Mucosa of gallbladder (tissue), 1 donor: ENCODE measurements at regions not wholly inside any gene's neighbourhood (a gene's known extent, or its start where the extent isn't known, plus 50 kb on each side); places are given as distances from the start of the nearest gene placed in this dataset.
"Not testable (repeated sequence)": the region's sequence is repeated elsewhere in the genome, so short reads cannot be mapped to it uniquely, and the experiment has no call there.

Source experiments
- DNase-seq: peaks from one replicate; pipeline ENCODE4 v3.0.0-alpha.2; 2020; ENCODE audit warnings: low spot score
- donor health status: DM: no; HTN: no; CAD: no.

DNA sequence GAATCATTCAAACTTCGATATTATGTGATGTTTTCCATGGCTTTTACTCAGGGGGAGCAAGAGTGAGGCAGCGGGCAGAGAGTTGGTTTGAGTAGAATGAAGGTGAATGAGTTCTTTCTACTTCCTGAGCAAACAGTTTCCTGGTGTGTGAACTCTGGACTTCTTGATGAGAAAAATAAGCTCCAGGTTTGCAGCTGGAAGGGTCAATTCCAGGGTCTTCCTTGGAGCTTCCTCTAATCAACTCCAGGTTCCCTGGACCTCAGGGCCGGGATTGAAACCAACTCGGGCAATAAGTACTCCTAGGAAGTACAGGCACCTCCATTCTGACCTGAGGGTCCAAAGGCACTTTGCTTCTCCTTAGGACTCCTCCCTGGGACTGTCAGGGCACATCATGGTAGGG, 243.6 kb upstream of the ONECUT1 start:
- no peak for DNase-seq

DNA sequence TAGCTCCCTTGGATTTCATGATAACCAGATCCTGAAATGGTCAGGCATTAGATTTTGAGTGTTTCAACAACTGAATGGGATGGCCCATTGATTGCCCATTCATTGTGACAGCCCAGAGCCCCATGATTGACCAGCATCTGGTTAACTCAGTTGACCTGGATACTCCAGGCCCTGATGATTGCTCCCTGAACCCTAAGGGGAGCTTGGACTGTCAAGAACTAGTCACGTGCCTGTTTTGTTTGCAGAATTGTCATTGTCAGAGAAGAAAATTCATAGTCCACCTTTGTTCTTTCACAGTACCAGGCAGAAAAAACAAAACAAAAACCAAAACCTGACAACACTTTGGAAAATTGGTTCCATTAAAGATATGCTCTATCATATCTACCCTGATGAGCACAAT, 241.3 kb upstream of the ONECUT1 start:
- no peak for DNase-seq

DNA sequence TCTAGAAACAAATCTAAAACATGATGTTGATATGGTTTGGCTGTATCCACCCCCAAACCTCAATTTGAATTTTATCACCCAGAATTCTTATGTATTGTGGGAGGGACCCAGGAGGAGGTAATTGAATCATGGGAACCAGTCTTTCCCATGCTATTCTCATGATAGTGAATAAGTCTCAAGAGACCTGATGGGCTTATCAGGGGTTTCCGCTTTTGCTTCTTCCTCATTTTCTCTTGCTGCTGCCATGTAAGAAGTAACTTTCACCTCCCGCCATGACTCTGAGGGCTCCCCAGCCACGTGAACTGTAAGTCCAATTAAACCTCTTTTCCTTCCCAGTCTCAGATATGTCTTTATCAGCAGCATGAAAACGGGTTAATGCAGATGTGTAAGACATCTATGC, 232.7 kb upstream of the ONECUT1 start:
- DNase-seq, result no peak

DNA sequence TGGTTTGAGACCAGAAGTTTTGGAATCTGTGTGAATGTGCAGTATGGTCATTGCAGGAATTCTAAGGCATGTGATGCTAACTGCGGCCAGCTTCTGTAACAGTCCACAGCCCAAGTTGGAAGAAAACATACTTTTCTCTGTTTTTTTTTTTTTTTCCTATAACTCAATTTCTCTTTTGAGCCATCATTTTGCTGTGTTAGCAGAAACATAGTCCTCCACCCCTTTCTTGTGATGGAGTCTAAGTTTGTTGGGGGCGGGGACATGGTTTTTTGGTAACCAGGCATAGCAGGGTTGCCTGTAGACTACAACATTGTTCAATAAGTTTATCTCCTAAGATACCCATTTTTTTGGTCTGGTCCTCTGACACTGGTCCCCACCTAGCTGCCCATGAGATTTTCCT, 223.2 kb upstream of the ONECUT1 start:
- DNase-seq, result no peak

DNA sequence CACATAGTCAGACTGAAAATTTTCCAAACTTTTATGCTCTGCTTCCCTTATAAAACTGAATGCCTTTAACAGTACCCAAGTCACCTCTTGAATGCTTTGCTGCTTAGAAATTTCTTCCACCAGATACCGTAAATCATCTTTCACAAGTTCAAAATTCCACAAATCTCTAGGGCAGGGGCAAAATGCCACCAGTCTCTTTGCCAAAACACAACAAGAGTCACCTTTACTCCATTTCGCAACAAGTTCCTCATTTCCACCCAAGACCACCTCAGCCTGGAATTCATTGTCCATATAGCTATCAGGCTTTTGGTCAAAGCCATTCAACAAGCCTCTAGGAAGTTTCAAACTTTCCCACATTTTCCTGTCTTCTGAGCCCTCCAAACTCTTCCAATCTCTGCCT, 221.6 kb upstream of the ONECUT1 start:
- DNase-seq, result not testable (repeated sequence)

DNA sequence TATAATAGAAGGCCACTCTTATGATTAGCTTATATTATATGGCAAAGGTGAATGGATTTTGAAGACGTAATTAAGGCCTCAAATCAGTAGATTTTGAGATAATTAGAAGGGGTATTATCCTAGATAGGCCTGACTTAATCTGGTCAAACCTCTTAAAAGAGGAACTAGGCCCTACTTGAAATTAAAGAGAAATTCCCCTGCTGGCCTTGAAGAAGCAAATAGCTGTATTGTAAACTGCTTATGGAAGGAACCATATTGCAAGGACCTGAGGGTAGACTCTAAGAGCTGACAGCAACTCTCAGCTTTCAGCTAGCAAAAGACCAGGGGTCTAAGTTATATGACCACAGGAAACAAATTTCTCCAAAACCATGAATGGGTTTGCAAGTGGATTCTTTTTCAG, 219.0 kb upstream of the ONECUT1 start:
- DNase-seq, result no peak

DNA sequence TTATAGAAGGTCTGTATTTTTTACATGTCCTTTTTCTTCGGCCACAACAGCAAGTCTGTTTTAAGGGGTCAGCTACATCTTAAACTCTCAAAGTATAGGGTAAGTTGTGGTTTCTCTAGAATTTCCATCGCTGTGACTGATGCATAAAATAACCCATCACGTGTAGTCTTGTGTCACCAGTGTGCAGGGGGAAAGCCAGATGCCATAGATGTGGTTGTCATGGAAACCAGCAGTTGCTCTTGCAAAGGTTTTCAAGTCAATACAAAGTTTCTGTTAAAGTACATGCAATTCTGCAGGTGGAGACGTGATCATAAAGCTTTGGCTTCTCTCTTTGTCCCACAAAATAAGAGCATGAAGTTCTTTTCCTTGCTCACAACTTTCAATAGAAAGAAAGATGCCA, 210.3 kb upstream of the ONECUT1 start:
- no peak for DNase-seq

DNA sequence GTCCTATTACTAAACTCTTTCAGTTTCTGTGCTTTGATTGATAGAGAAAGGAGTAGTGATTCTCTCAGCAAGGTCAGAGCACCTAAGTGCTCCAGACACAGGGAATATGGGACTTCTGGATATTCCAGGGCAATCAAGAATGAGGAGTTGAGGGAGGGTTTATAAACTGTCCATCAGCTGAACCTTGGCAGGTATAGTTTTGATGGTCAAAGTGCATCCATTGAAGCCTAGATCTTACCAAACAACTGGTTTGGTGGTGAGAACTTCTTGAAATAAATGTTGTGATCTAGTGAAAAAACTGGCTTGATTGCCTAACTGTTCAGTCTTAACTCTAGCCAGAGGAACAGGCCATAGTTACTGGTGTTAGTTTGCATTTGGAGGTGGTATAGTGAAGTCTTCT, 207.0 kb upstream of the ONECUT1 start:
- no peak for DNase-seq

DNA sequence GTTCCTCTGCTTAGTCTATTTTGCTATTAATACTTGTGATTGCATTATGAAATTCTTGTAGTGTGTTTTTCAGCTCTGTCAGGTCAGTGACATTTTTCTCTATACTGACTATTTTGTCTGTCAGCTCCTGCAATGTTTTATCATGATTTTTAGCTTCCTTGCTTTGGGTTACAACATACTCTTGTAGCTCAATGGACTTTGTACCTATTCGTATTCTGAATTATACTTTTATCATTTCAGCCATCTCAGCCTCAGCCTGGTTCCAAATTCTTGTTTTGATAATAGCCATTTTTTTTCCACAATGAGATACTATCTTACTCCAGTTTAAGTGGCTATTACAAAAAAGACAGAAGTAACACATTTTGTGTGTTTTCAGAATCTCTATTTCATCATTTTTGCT, 204.2 kb upstream of the ONECUT1 start:
- DNase-seq, result no peak

DNA sequence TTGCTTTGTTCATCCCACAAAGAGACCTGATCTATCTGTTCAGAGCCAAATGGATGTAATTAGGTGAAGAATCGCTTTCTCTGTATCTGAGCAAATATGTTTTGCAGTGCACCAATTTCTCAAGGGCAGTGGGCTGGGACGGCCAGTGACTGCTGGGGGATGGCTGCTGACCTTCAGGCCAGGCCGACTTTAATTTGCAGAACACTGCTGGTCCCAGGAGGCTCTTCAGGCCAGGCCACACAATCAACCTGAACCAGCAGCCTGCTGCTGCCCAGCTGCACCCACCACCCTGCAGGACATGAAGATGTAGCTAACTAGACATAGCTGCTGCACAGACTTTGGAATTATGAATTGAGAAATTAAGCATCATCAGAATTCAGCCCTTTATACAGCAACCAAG, 194.4 kb upstream of the ONECUT1 start:
- DNase-seq, result no peak

DNA sequence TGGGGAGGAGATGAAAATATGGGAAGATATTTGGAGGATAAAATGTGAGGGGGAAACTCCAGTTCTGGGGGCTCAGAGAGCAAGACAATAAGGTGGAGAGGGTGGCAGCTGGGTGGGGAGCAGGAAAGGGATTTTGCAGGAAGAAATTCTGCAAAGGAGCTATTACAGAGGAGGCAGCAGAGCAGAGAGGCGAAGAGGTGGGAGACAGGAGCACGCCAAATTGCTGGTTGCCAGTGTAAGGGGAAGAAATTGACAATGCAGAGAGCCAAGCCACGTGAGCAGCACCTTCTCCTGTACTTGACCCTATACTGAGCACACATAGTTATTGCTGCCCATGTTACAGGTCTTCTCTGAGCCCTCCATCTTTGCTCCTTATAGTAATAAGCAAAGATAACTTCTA, 190.3 kb upstream of the ONECUT1 start:
- DNase-seq, result no peak

DNA sequence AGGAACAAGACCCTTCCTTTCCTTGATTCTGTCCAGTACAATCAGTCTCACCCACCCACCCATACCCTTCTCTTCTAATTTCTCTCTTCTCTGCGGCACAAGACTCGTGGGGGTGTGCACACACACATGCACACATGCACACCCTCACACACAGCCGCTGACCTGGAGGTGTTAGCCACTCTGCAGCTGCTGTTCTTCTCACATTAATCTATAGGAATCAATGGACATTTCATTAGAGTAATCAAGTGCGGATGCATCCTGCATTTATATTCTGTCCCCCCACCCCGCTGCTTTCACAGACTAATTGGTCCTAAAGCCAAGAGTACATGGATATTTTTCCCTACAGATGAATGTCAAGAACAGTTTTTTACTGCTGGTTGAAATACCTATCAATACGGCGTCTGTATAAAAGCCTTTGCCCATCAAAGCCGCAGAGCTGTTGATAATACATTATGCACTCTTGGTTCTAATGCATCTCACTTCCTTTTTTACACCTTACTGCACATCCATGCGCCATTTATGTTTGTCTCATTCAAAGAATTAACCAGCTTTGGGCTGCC, 186.5 kb upstream of the ONECUT1 start:
- DNase-seq, result no peak

DNA sequence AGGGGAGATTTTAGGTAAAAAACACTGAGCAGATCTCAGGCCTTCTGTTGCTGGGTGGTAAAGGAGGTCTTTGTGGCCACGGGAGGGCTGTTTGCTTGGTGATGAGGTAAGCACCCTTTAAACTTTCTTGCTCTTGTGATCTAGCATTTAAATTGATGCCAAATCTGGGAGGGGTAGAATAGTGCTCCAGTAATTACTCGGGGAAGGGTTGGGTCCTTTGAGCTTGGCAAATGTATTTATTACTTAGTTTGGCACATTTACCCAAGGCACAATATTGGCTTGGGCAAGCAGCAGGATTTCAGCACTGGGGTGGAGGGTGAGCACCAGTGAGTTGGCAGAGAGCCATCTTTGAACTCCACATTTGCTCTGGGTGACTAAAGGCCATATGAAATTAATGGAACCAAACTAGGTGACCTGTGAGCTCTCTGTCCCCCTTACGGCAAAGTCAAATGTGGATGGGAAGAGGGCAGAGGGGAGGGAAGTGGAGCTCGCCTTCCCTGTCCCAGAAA, 185.9 kb upstream of the ONECUT1 start:
- DNase-seq, result no peak

DNA sequence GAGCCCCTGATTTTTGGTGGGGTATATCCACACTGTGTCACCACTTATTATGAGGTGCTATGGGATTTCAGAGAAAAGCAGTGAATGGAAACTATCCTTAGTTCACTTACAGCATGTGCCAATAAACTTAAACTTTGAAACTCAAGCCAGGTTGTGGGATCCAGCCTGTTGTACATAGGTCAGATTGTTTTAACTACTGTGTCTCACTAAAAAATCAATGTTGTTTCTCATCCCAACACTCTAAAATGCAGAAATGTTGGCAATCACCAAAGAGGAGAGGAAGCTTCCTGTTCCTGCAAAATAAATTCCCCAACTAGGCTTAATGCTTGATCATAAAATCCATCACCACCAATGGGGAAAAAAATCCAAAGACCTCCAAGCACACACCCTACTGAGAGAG, 173.7 kb upstream of the ONECUT1 start:
- no peak for DNase-seq

DNA sequence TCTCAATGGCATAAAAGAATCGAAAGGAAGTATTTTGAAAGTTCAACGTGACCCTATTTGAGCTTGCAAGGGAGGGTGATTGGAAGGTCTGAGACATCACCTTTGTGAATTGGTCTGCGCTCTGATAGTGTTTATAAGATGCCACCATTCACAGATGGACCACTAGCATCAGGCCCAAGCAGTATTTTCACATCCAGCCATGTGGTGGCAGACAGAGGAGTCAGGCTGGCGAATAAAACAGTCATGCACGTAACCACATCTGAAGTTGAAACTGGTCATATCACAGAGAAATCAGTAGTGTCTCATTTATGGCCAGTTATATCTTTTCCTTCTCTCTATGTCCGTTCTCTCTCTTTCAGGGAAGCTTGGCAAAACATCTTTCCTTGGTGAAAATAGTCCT, 170.1 kb upstream of the ONECUT1 start:
- no peak for DNase-seq

DNA sequence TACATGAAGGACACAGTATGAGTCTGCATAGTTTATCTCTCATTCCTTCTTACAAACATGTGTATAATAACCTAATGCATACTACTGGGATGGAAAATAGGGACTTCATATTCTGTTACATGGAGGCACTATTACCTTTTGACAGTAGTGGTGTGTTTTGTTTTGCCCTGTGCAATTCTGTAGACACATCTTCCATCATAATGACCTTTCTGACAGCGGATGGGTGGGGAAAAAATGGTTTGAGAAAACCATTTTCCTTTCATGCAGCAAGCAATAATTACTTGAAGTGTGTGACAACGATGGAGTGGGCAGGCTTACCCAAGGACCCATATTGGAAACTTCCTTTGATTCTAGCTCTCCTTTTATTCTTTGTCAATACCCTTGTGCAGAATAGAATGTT, 153.6 kb upstream of the ONECUT1 start:
- no peak for DNase-seq

DNA sequence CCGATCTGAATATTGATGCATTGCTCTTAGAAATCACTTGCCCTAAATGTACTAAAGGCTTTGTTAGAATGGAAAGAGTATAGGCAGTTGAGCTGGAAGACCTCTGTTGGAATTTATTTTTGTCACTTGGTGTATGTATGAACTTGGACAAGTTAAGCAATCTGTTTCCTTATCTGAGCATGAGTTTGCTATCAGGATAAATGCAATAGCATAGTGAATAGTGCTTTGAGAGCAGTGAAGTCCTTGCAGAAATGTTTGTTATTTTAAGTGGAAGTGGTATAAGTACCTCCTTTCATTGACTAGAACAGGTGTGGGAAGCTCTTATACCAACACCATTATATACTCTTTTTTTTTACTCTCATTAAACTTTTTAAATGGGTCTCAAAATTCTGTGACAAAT, 146.4 kb upstream of the ONECUT1 start:
- no peak for DNase-seq

DNA sequence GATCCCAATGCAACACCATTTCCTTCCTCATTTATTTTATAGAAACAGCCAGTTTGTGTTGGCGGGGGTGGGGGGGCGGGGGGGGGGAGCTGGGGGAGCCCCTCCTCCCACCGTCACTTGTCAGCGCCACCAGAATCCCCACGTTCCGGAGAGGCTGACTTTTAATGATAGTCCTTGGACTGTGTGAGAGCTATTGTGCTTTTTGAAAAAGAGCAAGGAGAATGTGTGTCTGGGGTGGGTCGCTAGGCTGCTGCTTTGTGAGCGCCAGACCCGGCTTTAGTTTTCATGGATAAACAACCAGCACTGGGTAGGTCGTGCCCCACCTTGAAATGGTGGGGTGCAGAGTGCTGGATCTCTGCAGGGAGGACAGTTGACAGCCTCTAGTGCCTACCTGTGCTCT, 135.0 kb upstream of the ONECUT1 start:
- no peak for DNase-seq

DNA sequence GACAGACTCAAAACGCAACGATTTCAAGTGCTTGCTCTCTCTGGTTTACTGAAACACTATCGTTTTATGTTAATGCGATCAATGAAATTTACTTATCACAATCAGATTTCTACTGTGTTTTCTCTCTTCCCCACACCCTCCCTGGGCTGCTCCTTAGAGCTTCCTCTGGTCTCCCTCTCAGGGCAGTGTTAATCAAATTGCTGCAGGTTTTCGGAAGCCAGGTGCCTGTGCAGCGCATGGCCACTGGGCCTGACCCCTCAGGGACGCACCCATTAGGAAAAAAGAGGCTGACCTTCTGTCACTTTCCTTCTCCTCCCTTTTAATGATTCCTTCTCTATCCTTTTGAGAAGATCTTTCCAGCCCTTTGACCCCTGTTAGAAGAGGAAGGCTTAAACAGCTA, 134.5 kb upstream of the ONECUT1 start:
- DNase-seq, result no peak

DNA sequence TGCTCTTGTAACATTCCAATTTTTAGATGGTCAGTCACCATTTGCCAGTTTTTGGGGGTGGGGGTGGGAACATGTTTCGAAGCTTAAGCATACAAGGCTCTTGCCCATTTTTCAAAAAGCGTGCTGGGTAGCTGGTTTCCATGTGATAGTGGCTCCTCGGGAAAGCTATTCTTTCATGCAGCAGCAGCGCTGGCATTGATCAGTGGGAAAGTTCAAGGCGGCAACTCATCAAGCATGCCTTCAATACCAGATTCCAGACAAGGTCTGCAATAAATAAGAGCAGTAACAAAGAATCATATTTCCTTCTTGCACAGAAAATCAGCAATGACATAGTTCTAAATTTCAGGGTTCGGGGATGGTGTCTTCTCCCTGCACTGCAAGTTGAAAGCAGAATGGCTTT, 133.5 kb upstream of the ONECUT1 start:
- peak; percentile 12 for DNase-seq

DNA sequence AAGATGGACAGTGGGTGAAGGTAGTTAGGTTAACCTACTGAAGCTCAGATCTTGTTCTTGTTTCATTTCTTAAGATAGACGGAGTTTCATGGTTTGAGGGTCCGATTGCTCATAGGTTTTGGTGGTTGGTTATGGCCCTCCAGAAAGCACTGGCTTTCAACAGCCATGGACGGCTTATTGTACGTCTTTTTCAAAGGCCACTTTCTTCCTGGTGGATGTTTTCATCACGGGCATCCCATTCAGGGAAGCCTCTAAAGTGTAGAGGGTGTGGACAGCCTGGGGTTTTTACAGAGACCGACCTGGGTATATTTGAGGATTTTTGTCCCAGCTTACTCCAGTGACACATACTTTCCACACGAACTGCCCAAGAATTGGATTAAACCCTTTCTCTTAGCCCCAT, 132.7 kb upstream of the ONECUT1 start:
- DNase-seq, result no peak

DNA sequence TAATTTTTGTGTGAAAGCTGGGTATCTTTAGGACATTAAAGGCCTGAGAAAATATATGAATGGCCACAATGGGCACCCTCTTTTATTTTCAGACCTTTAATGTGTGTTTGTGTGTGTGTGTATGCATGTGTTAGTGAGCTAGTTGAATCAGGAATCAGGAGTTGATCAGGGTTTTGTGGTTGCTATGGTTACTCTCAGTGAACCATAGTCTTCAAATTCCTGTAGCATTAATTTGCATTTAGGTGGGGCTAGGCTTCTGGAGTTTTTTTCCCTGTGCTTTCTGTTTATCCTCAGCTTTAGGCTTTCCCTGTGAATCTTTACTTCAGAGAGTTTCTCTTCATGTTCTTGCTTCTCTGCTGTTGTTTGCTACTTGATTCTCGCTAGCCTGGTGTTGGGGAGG, 122.0 kb upstream of the ONECUT1 start:
- DNase-seq, result no peak

DNA sequence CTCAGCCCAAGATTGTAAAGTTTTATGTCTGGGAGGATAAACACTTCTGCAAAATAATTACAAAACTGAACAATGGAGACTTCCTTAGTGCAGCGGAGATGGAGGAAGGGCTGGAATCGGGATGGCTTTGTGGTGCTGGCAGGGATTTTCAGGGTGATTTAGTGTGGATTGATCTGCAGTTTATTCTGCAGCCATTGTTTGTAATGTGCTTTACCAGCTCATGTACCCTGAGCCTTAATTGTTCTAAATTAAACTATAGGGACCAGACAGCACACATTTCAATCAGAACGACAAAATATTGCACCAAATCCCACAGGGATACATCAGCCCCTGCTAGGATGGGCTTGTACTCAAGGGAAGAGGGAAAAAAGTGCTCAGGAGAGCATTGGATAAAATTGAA, 103.2 kb upstream of the ONECUT1 start:
- DNase-seq, result no peak

DNA sequence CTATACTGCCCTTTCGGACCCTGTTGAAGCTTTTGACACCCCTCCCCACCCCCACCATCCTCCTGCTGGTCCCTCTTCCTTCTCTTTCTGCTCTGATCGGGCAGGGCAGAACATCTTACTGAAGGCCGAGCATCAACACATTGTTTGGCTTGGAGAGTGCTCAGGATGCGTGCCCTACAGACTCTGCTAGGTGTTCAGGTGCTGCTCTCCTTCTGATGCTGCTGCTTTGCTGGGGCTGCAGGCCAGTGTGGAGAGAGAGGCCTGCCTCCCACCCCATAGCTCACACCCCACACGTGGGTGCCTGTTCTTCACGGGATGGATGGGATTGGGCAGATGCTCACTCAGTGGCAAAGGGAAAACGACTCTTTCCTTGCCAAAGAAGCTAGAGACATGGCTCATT, 89.8 kb upstream of the ONECUT1 start:
- no peak for DNase-seq

DNA sequence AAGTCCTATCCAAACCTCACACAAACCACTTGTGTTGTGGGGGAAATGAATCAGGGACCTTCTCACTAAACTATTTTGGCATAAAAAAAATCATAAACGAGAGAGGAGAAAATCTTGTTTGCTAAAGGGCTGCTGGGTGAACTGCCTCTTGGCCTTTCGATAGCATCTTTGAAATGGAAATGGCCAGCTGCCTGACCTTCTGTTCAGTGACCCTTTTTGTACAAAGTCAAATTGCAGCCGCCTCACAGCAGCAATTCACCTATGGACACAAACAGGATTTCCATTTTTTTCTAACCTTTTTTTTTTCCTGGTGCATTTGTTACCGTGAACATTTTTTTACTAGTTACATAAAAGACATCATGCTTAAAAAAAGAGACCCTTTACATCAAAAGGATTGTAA, 89.0 kb upstream of the ONECUT1 start:
- DNase-seq, result no peak
